Endothelial cell (in vitro differentiated cells): ENCODE measurements at regions not wholly inside any gene's neighbourhood (a gene's known extent, or its start where the extent isn't known, plus 50 kb on each side); places are given as distances from the start of the nearest gene placed in this dataset.

Experiments used
- DNase-seq: peaks from one replicate; pipeline ENCODE4 v3.0.0; 2021; ENCODE audit warnings: low spot score
- H3K27ac Mint-ChIP-seq: one replicate; pipeline ENCODE4 v1.8.0; 2021; ENCODE audit warnings: mixed read lengths, inconsistent platforms; ENCODE audit not compliant: unreplicated experiment
- H3K27me3 Mint-ChIP-seq: one replicate; pipeline ENCODE4 v1.8.0; 2021; ENCODE audit warnings: mild to moderate bottlenecking, moderate library complexity, mixed read lengths, inconsistent platforms; ENCODE audit not compliant: unreplicated experiment
- H3K36me3 Mint-ChIP-seq: one replicate; pipeline ENCODE4 v1.8.0; 2021; ENCODE audit warnings: mild to moderate bottlenecking, low read depth, mixed read lengths, inconsistent platforms; ENCODE audit not compliant: unreplicated experiment
- H3K4me1 Mint-ChIP-seq: one replicate; pipeline ENCODE4 v1.8.0; 2021; ENCODE audit warnings: mild to moderate bottlenecking, mixed read lengths, inconsistent platforms; ENCODE audit not compliant: unreplicated experiment
- H3K4me3 Mint-ChIP-seq: one replicate; pipeline ENCODE4 v1.8.0; 2021; ENCODE audit warnings: mild to moderate bottlenecking, mixed read lengths, inconsistent platforms; ENCODE audit not compliant: unreplicated experiment
- H3K9me3 Mint-ChIP-seq: one replicate; pipeline ENCODE4 v1.8.0; 2021; ENCODE audit warnings: mixed read lengths, inconsistent platforms; ENCODE audit not compliant: unreplicated experiment
- CTCF ChIP-seq: fragments of 200-600 bp; sonication (generic); IDR thresholded peaks from one replicate; pipeline ENCODE4 v1.5.0; 2021; ENCODE audit warnings: antibody characterized with exemption; ENCODE audit not compliant: unreplicated experiment

GRCh38 chr5:61262080-61262479 lies 70.0 kb upstream of the ZSWIM6 start:
- TF ChIP-seq CTCF = no peak
- H3K4me3 Mint-ChIP-seq = no peak overlapping the region
- peaks cover 5% of the 10 kb centered on the region for H3K27me3 Mint-ChIP-seq
- no peaks in the 10 kb centered on the region for H3K9me3 Mint-ChIP-seq
- H3K4me1 Mint-ChIP-seq = peaks cover 58% of the 10 kb centered on the region
- H3K36me3 Mint-ChIP-seq = no peaks in the 10 kb centered on the region
- DNase-seq = no peak
- H3K27ac Mint-ChIP-seq = no peak overlapping the region

GRCh38 chr5:61263072-61263471 lies 69.0 kb upstream of the ZSWIM6 start:
- no peaks in the 10 kb centered on the region for H3K36me3 Mint-ChIP-seq
- peaks cover 65% of the 10 kb centered on the region for H3K4me1 Mint-ChIP-seq
- peaks cover 5% of the 10 kb centered on the region for H3K27me3 Mint-ChIP-seq
- peak overlapping the region; percentile 86 for H3K27ac Mint-ChIP-seq
- H3K9me3 Mint-ChIP-seq = no peaks in the 10 kb centered on the region
- H3K4me3 Mint-ChIP-seq = no peak overlapping the region
- TF ChIP-seq CTCF = no peak
- no peak for DNase-seq

- Mint-ChIP-seq H3K27ac (peak overlapping the region; percentile 88), H3K27me3 (peaks cover 5% of the 10 kb centered on the region), H3K4me1 (peaks cover 71% of the 10 kb centered on the region), H3K4me3 (peak overlapping the region; percentile 29), H3K9me3 (no peaks in the 10 kb centered on the region), H3K36me3 (no peaks in the 10 kb centered on the region)
- no peak for TF ChIP-seq CTCF
- DNase-seq = peak; percentile 24
These were observed 68.3 kb upstream of the ZSWIM6 start for GRCh38 chr5:61263561-61264272.

DNA sequence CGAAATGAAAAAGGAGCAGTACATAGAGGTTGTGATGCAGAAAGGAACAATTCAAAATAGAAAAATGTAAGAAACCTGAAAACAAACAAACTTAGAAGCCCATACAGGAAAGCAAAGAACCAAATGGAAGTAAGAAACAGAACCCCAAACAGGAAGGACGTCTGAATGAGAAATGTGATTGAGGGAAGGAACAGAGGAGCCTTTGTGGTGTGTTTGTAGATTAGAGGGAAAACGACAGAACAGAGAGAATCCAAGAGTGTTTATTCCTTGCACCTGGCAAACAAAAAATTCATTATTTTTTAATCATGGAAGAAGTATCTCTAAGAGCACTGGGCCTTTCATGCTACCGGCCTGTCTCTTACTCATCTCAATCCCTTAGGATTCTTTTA lies 67.8 kb upstream of the ZSWIM6 start:
- Mint-ChIP-seq H3K9me3 (no peaks in the 10 kb centered on the region), H3K27ac (peak overlapping the region; percentile 88), H3K4me3 (peak overlapping the region; percentile 29), H3K36me3 (no peaks in the 10 kb centered on the region), H3K27me3 (peaks cover 5% of the 10 kb centered on the region), H3K4me1 (peaks cover 76% of the 10 kb centered on the region)
- TF ChIP-seq CTCF = no peak
- no peak for DNase-seq

DNA sequence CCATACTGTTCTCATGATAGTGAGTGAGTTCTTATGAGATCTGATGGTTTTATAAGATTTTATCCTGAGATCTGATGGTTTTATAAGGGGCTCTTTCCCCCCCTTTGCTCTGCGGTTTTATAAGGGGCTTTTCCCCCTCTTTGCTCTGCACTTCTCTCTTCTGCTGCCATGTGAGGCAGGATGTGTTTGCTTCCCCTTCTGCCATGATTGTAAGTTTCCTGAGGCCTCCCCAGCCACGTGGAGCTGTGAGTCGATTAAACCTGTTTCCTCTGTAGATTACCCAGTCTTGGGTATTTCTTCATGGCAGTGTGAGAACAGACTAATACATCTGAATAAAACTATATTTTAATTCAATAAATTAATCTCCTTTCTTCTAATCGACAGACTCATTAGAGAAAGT lies 64.9 kb upstream of the ZSWIM6 start:
- no peak for TF ChIP-seq CTCF
- Mint-ChIP-seq H3K4me1 (peaks cover 78% of the 10 kb centered on the region), H3K4me3 (no peak overlapping the region), H3K27ac (no peak overlapping the region), H3K36me3 (no peaks in the 10 kb centered on the region), H3K27me3 (peaks cover 5% of the 10 kb centered on the region), H3K9me3 (no peaks in the 10 kb centered on the region)
- no peak for DNase-seq
